Occipital lobe (tissue), 1 donor: ENCODE measurements at regions not wholly inside any gene's neighbourhood (a gene's known extent, or its start where the extent isn't known, plus 50 kb on each side); places are given as distances from the start of the nearest gene placed in this dataset.
"Not testable (repeated sequence)": the region's sequence is repeated elsewhere in the genome, so short reads cannot be mapped to it uniquely, and the experiment has no call there.

ENCODE experiments used
- DNase-seq: peaks from one replicate; lab custom pipeline; 2025; lab: John Stamatoyannopoulos, UW

- no peak for DNase-seq
Observed at GRCh38 chr6:102950967-102951366, 1557.5 kb downstream of the GRIK2 start.

GRCh38 chr6:102944475-102944874 lies 1551.0 kb downstream of the GRIK2 start:
- no peak for DNase-seq

- DNase-seq: no peak
Observed at GRCh38 chr6:102942206-102942605, 1548.7 kb downstream of the GRIK2 start.

GRCh38 chr6:102936959-102937358 lies 1543.5 kb downstream of the GRIK2 start:
- DNase-seq: no peak

- no peak for DNase-seq
Observed at GRCh38 chr6:102928109-102928508, 1534.6 kb downstream of the GRIK2 start.

GRCh38 chr6:102918161-102918560 lies 1524.7 kb downstream of the GRIK2 start:
- DNase-seq: no peak

GRCh38 chr6:102911571-102911970 lies 1518.1 kb downstream of the GRIK2 start:
- no peak for DNase-seq

GRCh38 chr6:102910701-102911139 lies 1517.2 kb downstream of the GRIK2 start:
- DNase-seq: not testable (repeated sequence)

GRCh38 chr6:102907181-102907580 lies 1513.7 kb downstream of the GRIK2 start:
- DNase-seq: no peak

- DNase-seq: no peak
Observed at GRCh38 chr6:102902471-102902870, 1509.0 kb downstream of the GRIK2 start.

GRCh38 chr6:102895683-102896082 lies 1502.2 kb downstream of the GRIK2 start:
- no peak for DNase-seq

GRCh38 chr6:102885165-102885564 lies 1491.7 kb downstream of the GRIK2 start:
- DNase-seq: no peak

GRCh38 chr6:102853249-102853955 lies 1459.9 kb downstream of the GRIK2 start:
- DNase-seq: no peak

GRCh38 chr6:102848796-102849195 lies 1455.3 kb downstream of the GRIK2 start:
- DNase-seq: no peak

GRCh38 chr6:102848210-102848609 lies 1454.7 kb downstream of the GRIK2 start:
- no peak for DNase-seq

GRCh38 chr6:102841060-102841459 lies 1447.6 kb downstream of the GRIK2 start:
- DNase-seq: no peak

GRCh38 chr6:102832021-102832420 lies 1438.5 kb downstream of the GRIK2 start:
- DNase-seq: no peak

- no peak for DNase-seq
Observed at GRCh38 chr6:102820098-102820497, 1426.6 kb downstream of the GRIK2 start.

GRCh38 chr6:102815207-102815606 lies 1421.7 kb downstream of the GRIK2 start:
- DNase-seq: no peak

- no peak for DNase-seq
Observed at GRCh38 chr6:102813489-102814275, 1420.2 kb downstream of the GRIK2 start.

- no peak for DNase-seq
Observed at GRCh38 chr6:102812242-102812641, 1418.7 kb downstream of the GRIK2 start.

GRCh38 chr6:102808944-102809505 lies 1415.5 kb downstream of the GRIK2 start:
- DNase-seq: not testable (repeated sequence)

- DNase-seq: no peak
Observed at GRCh38 chr6:102799051-102799450, 1405.5 kb downstream of the GRIK2 start.
